ENCODE measurements at regions not wholly inside any gene's neighbourhood (a gene's known extent, or its start where the extent isn't known, plus 50 kb on each side); places are given as distances from the start of the nearest gene placed in this dataset.
A peak's percentile ranks its signal among the peaks of the same experiment; 100 is the strongest.

DNA sequence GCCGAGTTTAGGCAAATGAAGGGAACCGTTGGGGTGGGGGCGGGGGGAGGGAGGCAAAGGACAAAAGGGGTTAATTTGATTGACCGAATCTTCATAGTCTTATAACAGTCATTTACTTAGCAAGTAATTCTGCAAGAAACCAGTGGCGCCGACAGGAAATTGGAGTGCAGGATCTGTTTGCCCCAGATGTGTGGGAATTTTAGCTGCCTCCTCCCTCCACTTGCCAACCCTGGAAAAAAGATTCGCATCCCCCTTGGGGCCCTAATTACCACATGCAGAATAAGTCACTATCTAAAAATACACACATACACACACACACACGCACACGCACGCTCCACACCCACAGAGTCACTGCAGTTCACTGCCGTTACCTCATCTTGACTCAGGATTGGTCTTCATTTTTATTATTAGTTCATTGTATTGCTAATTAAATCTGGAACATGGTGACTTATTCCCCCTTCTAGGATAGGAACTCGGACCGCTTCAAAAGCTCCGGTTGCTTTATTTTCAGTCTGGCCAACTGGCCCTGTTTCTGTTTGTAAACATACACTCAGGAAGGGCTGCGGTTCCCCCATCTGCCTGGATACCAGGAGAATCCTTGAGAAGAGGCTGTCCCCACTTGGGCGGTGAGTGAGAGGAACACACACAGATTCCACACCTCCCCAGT lies 241.6 kb upstream of the SALL1 start:
- no peak for ATAC-seq

GRCh38 chr16:51391798-51392511 lies 240.9 kb upstream of the SALL1 start:
- no peaks in the 10 kb centered on the region for H3K4me1 Mint-ChIP-seq
- H3K27me3 Mint-ChIP-seq: peaks cover 7% of the 10 kb centered on the region
- ATAC-seq (no peak), DNase-seq (no peak)
- H3K4me3 Mint-ChIP-seq: no peak overlapping the region
- H3K9me3 Mint-ChIP-seq: peaks cover 0 to 4% of the 10 kb centered on the region in 2 donors
- no peak overlapping the region for H3K27ac Mint-ChIP-seq

More for the DNA sequence above, 241.6 kb upstream of the SALL1 start:
- Mint-ChIP-seq H3K9me3 (peaks cover 0 to 4% of the 10 kb centered on the region in 2 donors), H3K4me1 (no peaks in the 10 kb centered on the region), H3K27ac (peak overlapping the region in 1 of 2 donors; percentile 42), H3K27me3 (peaks cover 7% of the 10 kb centered on the region), H3K4me3 (no peak overlapping the region)
- no peak for DNase-seq

DNA sequence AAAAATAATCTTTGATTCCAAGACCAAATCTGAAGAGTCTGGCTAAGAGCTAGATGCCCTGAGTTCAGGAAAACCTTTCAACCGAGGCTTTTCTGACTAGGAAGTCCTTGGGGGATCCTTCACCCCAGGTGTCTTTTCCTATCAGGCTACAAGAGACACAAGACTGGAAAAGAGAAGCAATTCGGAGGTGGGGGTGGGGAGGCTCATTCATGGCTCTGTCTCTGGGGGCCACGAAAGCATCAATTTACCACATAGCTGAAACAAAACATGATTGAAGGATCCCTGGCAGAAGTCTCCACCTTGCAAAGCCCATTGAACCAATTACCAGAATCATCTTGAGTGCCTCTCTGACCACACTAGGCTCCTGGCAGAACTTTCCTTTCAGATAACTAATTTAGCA lies 239.8 kb upstream of the SALL1 start:
- Mint-ChIP-seq H3K9me3 (peaks cover 0 to 4% of the 10 kb centered on the region in 2 donors), H3K4me3 (no peak overlapping the region), H3K4me1 (no peaks in the 10 kb centered on the region), H3K27me3 (peaks cover 7% of the 10 kb centered on the region), H3K27ac (no peak overlapping the region)
- DNase-seq: no peak
- no peak for ATAC-seq

GRCh38 chr16:51389881-51390280 lies 238.8 kb upstream of the SALL1 start:
- Mint-ChIP-seq H3K9me3 (peaks cover 0 to 4% of the 10 kb centered on the region in 2 donors), H3K27me3 (peaks cover 7% of the 10 kb centered on the region), H3K27ac (no peak overlapping the region), H3K4me3 (no peak overlapping the region), H3K4me1 (no peaks in the 10 kb centered on the region)
- DNase-seq: no peak
- ATAC-seq: no peak

DNA sequence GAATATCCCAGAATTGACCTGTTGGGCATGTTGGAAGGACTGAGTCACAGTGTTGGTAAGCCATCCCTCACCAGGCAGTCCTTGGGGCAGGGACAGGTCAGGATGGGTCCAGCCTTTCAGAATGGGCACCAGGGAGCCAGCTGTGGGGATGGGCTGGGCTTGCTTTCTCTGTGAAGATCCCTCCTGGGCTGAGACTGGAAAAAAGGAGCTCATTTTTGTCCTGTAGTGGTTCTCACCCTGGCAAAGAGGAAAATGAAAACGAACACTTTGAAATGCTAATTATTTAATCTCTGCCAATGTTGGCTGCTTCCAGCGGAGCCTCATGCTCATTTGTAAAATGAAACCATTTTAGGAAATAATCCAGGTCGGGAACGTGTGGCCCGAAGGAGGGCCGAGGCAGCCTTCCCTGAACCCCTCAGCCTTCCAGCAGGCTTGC lies 237.5 kb upstream of the SALL1 start:
- ATAC-seq: no peak
- Mint-ChIP-seq H3K27me3 (peaks cover 7% of the 10 kb centered on the region), H3K27ac (no peak overlapping the region), H3K4me1 (no peaks in the 10 kb centered on the region), H3K9me3 (peaks cover 0 to 2% of the 10 kb centered on the region in 2 donors), H3K4me3 (no peak overlapping the region)
- no peak for DNase-seq

DNA sequence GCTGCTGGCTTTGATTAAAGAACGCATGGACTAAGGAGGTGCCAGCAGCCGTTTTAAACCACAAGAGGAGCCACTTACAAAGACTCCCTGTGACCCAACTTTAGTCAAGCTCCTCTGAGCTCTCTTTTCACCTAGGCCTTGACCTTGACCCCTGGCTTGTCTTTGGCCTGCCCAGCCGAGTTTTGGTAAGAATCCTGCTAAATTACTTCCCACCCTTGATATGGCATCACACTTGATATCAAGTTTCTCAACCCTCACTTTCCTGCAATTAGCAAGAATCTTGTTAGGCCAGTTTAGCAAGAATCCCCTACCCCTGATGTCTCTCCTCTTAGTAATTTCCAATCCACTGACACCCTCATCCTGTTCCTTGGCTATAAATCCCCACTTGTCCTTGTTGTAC lies 232.8 kb upstream of the SALL1 start:
- no peaks in the 10 kb centered on the region for H3K4me1 Mint-ChIP-seq
- ATAC-seq (no peak), DNase-seq (no peak)
- no peak overlapping the region for H3K27ac Mint-ChIP-seq
- H3K9me3 Mint-ChIP-seq: no peaks in the 10 kb centered on the region
- H3K27me3 Mint-ChIP-seq: no peaks in the 10 kb centered on the region
- H3K4me3 Mint-ChIP-seq: no peak overlapping the region

DNA sequence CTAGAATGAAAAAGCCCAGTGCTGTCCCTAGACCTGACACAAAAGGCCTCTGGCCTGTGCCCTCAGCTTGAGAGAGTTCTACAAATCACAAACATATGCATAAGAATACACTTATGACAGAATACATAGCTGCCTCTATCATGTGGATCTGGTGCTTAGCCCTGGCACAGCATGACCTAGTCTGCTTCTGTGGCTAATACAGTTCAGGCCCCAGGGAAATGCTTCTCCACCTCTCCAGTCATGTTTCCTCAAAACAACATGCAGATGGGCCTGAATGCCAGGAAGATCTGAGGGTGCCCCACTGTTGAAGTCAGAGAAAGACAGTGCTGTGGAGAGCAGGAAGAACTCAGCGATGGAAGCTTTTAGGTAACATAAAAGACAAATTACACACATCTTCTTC lies 231.9 kb upstream of the SALL1 start:
- DNase-seq (no peak), ATAC-seq (no peak)
- H3K4me3 Mint-ChIP-seq: no peak overlapping the region
- no peaks in the 10 kb centered on the region for H3K27me3 Mint-ChIP-seq
- no peak overlapping the region for H3K27ac Mint-ChIP-seq
- no peaks in the 10 kb centered on the region for H3K4me1 Mint-ChIP-seq
- H3K9me3 Mint-ChIP-seq: no peaks in the 10 kb centered on the region

GRCh38 chr16:51382211-51382610 lies 231.1 kb upstream of the SALL1 start:
- ATAC-seq (no peak), DNase-seq (no peak)
- Mint-ChIP-seq H3K27ac (no peak overlapping the region), H3K27me3 (no peaks in the 10 kb centered on the region), H3K4me1 (no peaks in the 10 kb centered on the region), H3K9me3 (no peaks in the 10 kb centered on the region), H3K4me3 (no peak overlapping the region)

DNA sequence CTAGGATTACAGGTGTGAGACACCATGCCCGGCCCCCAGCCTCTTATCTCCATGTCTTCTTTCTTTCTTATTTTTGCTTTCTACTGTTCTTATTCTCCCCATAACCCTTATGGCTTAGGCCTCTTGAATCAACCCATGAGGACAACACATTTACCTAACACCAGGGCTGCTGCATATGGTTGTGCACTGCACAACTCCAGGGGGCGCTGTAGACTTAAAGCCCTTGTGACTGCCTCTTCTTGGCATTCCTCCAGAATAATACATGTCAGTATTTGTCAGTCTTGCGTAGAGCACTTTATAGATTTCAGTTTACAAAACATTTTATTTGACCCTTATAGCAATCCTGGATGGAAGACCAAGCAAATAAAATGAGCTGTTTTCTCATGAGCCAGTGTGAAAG lies 225.0 kb upstream of the SALL1 start:
- H3K4me1 Mint-ChIP-seq: no peaks in the 10 kb centered on the region
- H3K27ac Mint-ChIP-seq: no peak overlapping the region
- ATAC-seq: no peak
- no peaks in the 10 kb centered on the region for H3K27me3 Mint-ChIP-seq
- no peak for DNase-seq
- H3K4me3 Mint-ChIP-seq: no peak overlapping the region
- H3K9me3 Mint-ChIP-seq: peaks cover 5 to 12% of the 10 kb centered on the region in 2 donors

DNA sequence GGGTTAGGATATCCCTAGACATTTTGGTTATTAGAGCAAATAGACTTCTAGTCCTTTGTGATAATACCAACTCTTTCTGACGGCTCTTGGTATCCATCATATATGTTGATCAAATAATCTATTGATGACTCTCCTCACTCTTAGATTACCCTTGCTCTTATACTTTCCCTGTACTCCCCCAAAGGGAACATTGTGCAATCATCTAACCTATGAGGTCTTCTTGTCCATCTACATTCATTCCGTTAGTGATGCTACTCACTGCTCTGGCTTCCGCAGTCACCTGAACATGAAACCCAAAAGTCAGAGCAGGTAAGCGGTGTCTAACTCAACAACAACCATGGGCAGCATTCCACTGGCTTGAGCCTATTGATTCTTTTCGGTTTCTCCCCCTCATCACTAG lies 223.7 kb upstream of the SALL1 start:
- Mint-ChIP-seq H3K9me3 (peaks cover 5 to 12% of the 10 kb centered on the region in 2 donors), H3K4me1 (no peaks in the 10 kb centered on the region), H3K27me3 (no peaks in the 10 kb centered on the region), H3K27ac (peak overlapping the region in 1 of 2 donors; percentile 62), H3K4me3 (no peak overlapping the region)
- no peak for ATAC-seq
- no peak for DNase-seq

DNA sequence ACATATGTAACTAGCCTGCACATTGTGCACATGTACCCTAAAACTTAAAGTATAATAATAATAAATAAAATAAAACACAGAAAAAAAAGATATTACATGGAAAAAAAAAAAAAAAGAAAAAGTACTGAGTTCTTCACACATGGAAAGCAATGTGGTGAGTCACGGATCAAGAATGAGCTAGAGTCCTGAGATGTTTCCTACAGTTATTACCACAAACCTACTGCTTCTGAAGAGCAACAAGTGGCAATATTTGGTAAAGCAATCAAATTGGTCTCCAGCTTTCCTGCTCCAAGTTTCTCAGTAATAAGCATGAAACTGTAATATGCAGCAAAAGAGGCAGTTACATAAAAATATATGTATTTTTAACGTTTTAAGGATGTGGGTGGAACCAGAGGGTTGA lies 223.3 kb upstream of the SALL1 start:
- H3K9me3 Mint-ChIP-seq: peaks cover 5 to 12% of the 10 kb centered on the region in 2 donors
- H3K4me3 Mint-ChIP-seq: no peak overlapping the region
- ATAC-seq (no peak), DNase-seq (no peak)
- H3K27ac Mint-ChIP-seq: no peak overlapping the region
- H3K27me3 Mint-ChIP-seq: no peaks in the 10 kb centered on the region
- H3K4me1 Mint-ChIP-seq: no peaks in the 10 kb centered on the region

- DNase-seq: no peak
- no peak for ATAC-seq
- H3K27ac Mint-ChIP-seq: no peak overlapping the region
- no peaks in the 10 kb centered on the region for H3K4me1 Mint-ChIP-seq
- peaks cover 7 to 11% of the 10 kb centered on the region in 2 donors for H3K9me3 Mint-ChIP-seq
- no peak overlapping the region for H3K4me3 Mint-ChIP-seq
- H3K27me3 Mint-ChIP-seq: no peaks in the 10 kb centered on the region
Measured at GRCh38 chr16:51365715-51366114, 214.6 kb upstream of the SALL1 start.

DNA sequence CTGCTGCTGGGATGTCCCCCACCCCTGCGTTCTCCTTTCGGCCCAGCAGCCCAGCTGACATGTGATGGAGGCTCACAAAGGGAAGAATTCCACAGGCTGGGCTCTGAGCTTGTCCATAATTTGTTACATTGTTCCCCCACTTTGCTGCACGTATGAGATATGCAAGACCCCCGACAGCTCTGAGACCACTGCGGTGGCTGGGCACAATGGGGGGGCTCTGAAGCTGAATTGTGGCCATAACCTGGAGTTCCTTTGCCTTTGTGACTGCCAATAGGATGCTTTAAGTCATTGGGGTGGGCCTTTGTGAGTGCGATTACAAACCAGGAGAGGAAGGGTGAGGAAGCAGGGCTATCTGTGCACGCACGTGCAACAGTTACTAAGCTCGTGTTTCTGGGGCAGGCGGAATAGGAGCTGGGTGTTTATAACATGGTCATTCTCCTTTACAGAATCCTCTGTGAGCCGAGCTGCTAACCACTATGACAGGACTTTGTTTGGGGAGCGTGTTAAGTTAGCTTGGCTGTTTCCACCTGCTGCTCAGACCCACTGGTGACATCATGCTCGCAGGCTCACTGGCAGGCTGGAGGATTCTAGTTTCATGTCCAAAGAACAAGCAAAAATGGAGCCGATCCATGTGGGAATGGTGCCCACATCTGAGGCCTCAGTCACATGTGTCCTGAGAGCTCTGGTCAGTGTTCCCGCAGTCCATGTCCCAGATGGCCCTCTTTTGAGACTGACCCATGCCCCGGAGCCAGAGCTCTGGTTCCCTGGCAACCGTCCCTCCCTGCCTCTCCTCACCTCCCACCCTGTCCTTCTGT lies 208.3 kb upstream of the SALL1 start:
- Mint-ChIP-seq H3K4me1 (no peaks in the 10 kb centered on the region), H3K27me3 (no peaks in the 10 kb centered on the region), H3K4me3 (no peak overlapping the region), H3K27ac (peak overlapping the region in 1 of 2 donors; percentile 51), H3K9me3 (peaks cover 2 to 4% of the 10 kb centered on the region in 2 donors)
- ATAC-seq: no peak
- no peak for DNase-seq

GRCh38 chr16:51357839-51358238 lies 206.8 kb upstream of the SALL1 start:
- Mint-ChIP-seq H3K4me3 (no peak overlapping the region), H3K9me3 (peaks cover 8% of the 10 kb centered on the region in 2 donors), H3K4me1 (no peaks in the 10 kb centered on the region), H3K27me3 (no peaks in the 10 kb centered on the region), H3K27ac (no peak overlapping the region)
- ATAC-seq: no peak
- no peak for DNase-seq

GRCh38 chr16:51355875-51356274 lies 204.8 kb upstream of the SALL1 start:
- Mint-ChIP-seq H3K9me3 (peaks cover 8% of the 10 kb centered on the region in 2 donors), H3K27ac (no peak overlapping the region), H3K4me3 (no peak overlapping the region), H3K4me1 (no peaks in the 10 kb centered on the region), H3K27me3 (no peaks in the 10 kb centered on the region)
- DNase-seq (no peak), ATAC-seq (no peak)

DNA sequence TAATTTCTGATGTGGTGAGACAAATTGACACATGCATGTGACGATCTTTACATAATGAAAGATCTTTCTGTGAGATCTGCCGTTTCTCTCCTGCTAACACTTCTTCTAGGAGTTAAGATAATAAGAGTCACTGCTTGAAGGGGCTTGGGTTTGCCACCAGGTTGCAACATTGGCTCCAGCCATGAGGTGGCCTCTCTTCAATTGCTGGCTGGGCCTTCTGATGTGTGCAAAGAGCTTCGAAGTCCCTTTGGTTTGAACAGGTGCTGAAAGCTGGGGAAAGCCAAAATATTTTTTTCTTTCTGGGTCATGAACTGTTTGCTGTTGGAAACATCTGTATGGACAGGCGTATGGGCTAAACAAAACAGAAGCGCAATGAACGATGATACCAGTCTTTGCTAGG lies 204.1 kb upstream of the SALL1 start:
- Mint-ChIP-seq H3K27me3 (no peaks in the 10 kb centered on the region), H3K27ac (no peak overlapping the region), H3K9me3 (peaks cover 8% of the 10 kb centered on the region in 2 donors), H3K4me1 (no peaks in the 10 kb centered on the region), H3K4me3 (no peak overlapping the region)
- ATAC-seq: no peak
- no peak for DNase-seq

Data from stimulated activated naive CD8-positive, alpha-beta T cell treated with anti-CD3 and anti-CD28 coated beads, Interleukin-15, amount 100 ng/mL, for 72 hours (primary cell).